Hypothalamus (tissue), 51 donors: ENCODE measurements at regions not wholly inside any gene's neighbourhood (a gene's known extent, or its start where the extent isn't known, plus 50 kb on each side); places are given as distances from the start of the nearest gene placed in this dataset.
A peak's percentile ranks its signal among the peaks of the same experiment; 100 is the strongest.

Experiments
- DNase-seq, 51 donors: peaks; one replicate each; lab custom pipeline; 2025; lab: John Stamatoyannopoulos, UW

DNA sequence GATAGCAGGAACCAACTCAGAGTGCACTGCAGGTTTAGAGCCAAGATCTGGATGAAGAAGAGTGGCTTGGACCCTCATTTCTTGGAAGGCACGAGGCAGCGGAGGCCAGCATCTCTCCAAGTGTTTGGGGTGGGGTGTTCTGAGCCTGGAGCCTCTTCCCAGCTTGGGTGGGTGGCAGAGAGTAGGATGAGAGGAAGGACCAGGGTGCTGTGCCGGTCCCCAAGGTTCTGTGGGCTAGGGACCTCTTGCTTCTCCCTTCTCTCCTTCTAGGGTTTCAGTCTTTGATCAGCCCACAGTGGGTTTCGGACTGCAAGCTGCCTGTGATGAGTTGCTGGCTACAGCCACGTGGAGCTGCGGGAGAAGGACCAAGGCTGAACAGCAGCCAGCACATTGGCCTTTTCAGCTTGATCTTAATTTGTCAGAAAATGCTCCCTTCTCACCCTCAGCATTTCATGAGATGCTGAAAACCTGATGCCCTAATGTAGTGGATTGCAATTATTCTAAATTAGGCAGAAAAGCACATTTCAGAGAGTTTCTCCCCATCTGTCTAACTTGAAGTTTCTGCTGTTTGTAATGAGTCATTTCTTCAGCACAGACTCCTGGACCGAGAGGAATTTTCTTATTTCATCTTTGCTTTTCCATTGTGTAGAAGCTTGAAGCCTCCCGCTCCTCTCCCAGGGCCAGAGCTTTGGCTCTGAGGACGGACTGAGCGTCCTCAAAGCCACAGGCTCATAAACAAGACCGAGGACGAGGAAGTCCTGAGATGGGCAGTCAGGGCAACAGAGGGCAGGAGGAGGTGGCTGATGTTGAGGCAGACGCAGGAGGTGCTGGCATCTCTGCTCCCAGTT, 99.1 kb upstream of the HDAC4 start:
- DNase-seq, result peak in 1 of 51 donors; percentile 10

DNA sequence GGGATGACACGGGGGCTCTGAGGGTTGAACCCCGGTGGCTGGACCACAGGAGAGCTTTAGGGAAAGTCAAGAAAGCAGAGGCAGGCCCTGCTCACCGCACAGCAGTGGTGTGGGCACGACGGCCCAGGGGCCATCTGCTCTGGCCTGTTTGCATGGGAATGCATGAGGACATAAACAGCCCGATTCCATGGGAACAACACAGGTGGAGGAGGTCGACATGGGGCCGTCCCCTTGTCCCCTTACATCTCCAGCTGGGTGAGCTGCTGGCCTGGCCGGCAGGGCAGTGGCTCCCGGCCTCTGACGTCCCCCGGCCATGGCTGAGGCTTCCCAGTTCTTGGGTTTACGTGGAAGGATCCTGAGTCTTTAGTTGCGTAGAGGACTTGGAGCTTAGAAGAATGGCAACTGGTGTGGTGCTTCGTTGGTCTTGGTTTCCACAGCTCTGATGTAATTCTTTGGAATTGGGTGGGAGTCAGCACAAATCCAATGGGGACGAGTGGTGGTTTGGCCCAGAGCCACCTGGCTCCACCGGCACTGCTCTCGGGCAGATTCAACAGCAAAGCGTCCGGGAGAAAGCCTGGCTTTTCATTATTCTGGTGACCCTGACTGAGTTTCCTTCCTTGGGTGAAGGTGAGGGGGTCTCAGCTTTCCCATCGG, 98.3 kb upstream of the HDAC4 start:
- DNase-seq, result no peak

DNA sequence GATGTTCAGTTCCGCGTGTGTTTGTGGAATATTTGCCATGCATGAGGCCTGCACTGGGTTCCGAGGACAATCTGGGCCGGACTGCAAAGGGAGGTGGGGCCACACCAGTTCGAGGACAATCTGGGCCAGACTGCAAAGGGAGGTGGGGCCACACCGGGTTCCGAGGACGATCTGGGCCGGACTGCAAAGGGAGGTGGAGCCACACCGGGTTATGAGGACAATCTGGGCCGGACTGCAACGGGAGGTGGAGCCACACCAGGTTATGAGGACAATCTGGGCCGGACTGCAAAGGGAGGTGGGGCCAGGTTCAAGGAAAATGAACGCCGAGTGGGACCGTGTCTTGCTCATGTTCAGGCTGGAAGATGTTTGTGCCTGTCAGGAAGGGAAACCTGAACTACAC, 97.8 kb upstream of the HDAC4 start:
- no peak for DNase-seq

DNA sequence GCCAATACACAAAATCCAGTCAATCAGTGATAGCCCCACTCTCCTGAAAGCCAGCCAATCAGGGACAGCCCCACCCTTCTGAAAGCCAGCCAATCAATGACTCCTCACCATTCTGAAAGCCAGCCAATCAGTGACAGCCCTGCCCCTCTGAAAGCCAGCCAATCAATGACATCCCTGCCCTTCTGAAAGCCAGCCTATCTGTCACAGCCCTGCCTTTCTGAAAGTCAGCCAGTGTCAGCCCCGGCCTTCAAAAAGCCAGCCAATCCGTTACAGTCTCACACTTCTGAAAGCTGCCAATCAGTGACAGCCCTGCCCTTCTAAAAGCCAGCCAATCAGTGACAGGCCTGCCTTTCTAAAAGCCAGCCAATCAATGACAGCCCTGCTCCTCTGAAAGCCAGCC, 95.9 kb upstream of the HDAC4 start:
- DNase-seq, result peak in 3 of 51 donors; percentile 13 to 34 (median 14)

DNA sequence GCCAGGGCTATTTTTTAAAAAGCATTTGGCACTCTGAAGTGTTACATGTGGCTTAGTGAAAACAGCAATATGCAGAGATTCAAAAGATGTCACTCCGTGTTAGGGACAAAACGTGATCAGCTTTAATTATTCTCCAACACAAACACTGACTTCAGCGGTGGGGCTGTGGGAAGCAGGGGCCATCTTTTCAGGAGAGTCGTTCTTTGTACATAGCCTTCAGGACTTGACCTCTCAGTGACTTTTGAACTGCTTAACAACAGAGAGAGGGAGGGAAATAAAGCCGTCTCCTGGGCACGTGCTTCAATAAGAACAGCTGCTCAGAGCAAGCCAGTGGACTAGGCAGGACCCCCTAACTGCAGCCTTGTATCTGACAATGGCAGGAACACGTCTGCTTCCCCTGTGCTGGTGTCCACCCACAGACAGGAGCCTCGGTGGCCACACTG, 95.0 kb upstream of the HDAC4 start:
- DNase-seq, result peak in 1 of 51 donors; percentile 9

DNA sequence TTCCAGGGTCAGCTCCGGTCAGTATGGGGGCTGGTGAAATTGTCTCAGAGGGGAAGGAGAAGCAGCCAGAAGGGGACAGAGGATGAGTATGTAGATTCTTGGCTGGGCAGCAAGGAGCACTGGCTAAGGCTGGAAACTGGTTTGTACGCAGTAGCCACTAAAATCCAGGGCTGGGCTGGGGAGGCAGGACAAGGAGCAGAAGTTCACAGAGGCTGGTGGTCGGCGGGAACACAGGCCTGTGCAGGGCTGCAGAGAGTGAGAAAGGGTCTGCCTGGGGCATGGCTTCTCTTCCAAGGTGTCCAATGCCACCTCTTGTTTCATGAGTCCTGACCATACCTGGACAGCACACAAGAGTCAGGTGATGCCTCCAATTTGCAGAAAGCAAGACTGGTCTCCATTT, 94.4 kb upstream of the HDAC4 start:
- no peak for DNase-seq

DNA sequence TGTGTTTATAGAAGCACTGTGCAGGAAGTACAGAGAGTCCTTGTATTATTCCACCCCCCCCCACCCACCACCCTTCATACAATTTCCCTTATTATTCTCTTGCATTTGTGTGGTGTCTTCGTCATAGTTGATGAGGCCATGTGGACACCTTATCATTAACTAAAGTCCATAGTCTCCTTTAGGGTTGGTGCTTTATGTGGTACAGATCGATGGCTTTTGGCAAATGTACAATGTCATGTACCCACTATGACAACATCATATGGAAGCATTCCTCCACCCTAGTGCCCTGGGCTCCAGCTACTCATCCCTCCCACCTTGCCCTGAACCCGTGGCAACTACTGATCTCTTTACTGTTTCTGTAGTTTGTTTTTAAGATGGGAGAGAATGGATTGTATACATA, 93.8 kb upstream of the HDAC4 start:
- peak in 1 of 51 donors; percentile 17 for DNase-seq

DNA sequence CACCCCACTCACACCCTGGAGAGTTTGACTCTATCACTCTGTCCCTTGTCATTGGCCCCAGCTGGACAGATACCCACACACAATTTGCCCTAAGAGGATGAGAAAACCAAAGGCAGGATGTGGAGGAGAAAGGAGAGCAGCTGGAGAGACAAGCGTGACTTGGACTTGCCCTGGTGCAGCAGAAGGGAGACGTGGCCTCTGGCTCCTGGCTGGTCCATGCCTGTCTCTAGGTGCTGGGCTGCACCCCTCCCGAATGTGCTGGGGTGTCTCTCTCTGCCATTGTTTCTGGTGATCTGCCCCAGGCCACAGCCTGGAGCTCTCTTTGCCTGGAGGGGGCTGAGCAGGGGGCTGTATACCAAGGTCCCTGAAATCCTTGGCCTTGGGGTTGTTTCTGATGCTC, 88.7 kb upstream of the HDAC4 start:
- DNase-seq, result no peak

DNA sequence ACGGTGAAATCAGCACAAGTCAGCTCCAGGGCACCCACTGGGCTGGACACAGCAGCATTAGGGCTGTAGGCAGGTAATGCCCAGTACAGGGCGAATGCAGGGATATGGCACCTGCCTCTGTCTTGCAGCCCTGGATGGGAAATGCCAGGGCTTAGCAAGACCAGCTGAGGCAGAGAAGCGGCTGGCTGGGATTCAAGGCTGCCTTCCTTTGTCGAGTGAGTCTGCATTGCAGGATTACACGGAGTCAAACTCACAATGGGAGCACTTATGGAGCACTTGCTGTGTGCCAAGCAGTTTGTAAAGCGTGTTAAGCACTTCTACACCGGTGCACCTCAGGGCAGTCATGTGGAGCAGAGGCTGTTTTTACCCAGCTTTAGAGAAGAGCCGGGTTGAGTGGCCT, 87.3 kb upstream of the HDAC4 start:
- DNase-seq, result no peak

DNA sequence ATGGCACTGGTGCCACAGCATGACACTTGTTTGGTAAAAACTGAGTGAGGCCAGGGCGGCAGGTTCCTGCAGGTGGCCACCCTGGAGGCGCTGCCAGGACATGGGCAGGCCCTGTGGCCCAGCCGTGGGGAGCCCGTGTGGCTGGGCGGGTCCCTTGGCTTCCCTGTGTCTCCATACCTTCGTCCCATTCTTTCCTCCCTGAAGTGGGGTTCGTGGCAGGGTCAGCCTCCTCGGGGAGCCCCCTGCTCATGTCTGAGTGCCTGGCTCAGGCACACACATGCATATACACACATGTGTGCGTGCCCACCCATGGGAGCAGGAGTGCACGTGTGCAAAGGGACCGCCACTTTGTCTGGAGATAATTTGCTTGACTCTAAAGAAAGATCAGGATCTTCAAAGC, 86.5 kb upstream of the HDAC4 start:
- DNase-seq, result no peak

DNA sequence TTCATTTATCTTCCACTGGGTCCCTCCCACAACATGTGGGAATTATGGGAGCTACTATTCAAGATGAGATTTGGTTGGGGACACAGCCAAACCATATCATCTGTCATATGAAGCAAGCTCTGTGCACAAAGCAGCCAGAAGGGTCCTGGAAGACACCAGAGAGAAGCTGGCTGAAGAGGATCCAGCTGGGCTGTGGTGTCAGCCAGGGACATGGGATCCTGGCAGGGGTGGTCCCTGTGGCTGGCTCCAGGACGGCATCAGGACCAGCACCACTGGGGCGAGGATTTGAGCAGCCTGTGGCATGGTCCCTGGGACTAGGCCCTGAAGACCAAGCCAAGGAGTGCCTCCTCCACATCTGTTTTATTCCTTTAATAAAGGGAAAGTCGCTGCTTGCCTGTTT, 84.8 kb upstream of the HDAC4 start:
- no peak for DNase-seq

DNA sequence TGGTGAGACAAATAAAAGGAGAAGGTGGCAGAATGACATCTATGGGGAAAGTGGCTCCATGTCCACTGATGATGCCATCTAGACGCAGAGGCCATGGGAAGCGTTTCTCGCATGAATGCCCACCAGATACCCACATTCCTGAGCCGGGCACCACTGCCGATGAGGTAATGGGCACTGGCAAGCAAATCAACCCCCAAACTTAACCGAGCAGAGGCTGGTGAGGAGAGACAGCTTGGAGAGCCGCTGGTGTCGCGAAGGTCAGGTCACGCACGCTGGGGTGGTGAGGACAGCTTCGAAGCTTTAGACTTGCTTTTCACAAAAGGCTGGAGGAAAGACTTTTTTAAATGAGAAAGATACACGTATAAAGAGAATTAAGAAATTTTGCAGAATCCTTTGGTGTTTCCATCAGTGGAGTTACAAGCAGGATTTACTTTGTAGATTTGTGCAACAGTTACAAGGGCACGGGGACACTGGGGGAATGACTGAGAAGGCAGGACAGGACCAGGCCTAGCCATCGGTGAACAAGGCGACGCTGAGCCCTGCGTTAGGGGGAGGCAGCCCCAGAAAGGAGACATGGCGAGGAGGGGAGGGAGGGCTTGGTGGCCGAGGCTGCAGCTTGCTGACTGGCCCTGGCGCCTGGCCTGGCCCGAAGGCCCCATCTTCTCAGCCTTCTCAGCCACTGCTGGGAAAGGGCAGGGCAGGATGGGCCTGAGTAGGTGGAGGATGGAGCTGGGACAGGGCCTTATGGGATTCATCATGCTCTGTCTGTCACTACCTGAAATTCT, 83.9 kb upstream of the HDAC4 start:
- DNase-seq, result no peak

DNA sequence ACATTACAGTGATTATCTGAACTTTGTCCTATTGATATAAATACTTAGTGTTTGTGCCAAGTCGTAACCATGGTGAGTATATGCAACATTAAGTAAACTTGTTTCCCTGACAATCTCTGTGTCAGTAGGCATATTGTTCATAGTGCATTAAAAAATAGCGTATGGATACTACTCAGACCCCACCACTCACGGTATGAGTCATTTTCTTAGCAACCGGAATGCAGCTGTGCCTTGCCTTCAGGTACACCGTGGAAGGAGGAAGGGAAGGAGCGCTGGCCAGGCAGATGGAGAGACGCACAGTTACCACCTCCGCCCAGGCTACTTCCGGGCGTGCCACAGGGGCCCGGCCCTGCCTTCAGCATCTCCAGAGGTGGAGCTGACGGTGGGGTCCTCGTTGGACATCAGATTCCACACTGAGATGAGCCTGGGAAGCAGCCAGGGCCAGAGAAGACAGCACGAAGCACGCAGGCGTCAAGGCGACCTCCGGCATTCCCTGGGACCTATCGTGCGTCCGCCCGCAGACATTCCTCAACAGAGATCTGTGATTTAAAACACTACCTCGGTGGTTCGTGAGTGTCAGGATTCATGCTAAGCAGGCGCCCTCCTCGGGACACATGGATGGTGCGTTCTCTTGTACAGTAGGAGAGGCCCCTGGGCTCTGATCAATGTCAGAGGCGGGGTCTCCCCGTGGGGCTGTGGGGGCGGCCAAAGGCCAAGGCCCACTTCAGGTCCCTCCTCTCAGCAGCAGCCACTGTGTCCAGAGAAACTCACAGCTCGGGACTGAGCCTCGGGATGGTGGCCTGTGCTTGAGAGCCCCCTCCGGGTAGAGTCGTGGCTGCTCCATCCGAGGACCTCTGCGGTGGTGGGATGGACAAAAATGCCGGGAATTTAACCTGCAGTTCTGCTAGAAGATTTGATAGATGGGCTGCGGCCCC, 82.2 kb upstream of the HDAC4 start:
- DNase-seq, result no peak

DNA sequence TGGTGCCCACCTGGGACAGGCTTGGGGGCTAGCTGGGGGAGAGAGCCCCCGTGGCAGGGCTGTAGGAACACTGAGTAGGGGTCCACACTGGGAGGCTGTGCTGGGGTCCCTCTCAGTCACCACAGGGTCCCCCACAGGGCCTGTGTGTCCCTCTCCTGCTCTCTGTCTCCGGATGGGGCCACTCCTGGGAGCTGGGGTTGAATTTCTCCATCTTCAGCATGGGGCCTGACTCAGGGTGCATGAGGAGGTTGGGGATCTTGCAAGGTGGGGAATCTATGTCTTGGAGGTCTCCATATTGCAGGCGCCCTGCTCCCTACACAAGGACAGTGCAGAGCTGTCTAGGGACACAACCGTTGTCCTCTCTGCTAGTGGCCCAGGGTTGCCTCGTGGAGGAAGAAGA, 78.7 kb upstream of the HDAC4 start:
- no peak for DNase-seq

DNA sequence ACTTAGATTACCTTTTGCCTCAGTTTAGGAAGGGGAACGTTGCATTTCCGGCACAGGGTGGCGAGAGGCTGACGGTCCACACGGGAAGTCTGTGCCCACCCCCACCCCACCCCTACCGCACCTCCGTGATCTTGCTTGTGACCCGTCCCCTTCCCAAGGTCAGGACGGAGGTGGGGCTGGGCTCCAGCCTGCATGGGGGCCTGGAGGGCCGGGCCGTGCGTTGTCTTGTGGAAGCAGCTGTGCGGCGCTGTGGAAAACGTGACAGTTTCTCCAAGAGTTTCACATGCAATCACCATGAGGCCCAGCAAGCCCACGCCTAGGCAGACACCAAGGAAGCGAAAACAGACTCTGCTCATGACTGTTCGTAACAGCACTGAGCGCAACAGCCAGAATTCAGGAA, 76.8 kb upstream of the HDAC4 start:
- no peak for DNase-seq

DNA sequence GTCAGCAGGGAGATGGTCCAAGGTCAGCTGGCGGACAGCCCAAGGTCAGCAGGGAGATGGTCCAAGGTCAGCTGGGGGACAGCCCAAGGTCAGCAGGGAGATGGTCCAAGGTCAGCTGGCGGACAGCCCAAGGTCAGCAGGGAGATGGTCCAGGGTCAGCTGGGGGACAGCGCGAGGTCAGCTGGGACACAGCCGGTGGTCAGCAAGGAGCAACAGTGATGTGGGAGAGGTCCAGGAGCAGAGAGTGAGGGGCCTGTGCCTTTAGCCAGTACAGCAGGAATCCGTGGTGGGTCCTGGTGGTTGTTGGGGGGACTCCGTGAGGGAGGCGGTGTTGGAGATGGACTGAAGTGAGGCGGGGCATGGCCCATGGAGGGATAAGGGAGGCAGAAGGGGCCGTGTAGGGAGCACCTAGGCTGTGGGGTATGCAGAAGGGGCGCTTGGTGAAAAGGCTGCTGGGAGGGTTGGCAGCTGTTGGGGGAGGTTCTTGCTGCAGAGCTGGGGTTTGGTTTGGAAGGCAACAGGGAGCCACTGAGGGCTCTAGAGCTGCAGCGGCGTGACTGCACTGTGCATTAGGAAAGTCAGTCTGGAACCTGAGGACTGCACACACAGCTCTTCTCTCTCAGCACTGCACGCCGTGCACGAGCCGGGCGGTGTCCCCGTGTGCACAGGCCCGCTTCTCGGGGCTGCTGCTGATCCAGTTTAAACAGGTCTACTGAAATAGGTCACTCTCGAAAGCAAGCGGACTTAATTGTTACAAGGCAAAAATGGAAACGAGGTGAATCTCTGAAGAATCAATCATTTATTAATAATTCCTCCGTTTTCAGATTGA, 76.2 kb upstream of the HDAC4 start:
- DNase-seq, result no peak

DNA sequence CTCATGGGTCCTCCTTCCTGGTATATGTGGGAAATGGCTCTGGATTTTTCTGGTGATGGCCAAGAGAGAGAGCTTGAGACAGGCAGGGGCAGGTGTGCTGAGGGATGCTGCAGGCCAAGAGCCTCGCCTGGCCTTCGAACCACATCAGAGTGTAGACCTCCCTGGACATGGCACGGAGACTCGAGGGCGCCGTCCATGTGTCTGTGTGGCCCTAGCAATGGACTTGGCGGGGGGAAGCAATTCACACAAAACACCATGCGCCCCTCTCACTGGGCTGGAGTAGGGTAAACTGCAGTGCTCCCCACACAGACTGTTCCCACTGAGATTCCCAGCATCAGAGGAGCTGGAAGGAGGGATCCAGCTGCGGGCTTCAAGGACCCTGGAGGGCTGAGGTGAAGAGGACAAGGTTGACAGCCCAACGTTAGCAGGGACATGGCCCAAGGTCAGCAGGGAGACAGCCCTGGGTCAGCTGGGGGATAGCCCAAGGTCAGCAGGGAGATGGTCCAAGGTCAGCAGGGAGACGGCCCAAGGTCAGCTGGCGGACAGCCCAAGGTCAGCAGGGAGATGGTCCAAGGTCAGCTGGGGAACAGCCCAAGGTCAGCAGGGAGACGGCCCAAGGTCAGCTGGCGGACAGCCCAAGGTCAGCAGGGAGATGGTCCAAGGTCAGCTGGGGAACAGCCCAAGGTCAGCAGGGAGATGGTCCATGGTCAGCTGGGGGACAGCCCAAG, 75.4 kb upstream of the HDAC4 start:
- DNase-seq, result no peak

DNA sequence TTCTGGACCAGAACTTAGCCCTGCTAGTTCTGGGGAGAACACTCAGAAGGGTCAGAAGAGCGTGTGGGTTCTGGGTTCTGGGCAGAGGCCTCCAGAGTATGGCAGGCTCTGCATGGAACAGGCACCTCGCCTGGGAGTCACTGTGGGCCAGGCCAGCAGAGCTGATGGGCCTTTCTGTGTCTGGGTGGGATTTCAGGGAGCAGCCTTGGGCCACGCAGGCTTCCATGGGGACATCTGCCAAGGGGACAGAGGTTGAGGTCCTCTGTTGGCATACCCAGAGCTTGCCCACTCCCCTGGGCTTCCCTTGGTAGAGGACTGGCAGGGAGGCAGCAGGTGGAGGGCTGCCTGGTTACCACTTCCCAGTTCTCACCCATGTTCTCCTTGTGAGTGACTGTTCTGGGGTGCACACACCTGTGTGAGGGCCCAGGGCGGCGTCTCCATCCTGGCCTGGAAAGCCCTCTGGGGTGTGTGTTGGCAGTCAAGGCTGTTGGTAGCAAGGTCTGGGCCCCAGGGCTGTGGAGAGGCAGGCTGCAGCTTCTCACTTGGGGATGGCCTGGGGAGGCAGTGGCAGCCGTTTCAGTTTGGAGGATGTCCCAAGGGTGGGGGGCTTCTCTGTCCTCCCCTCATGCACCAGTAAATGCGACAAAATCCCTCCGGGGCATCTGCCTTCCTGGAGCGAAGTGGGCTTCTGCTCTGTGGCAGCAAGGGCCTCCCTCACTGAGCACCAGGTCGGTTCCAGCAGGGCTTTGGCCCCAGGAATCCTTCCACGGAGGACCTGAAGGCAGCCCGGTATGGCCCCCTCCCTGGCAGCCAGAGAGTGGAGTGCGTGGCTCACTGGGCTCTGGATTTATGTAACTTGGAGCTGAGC, 74.6 kb upstream of the HDAC4 start:
- no peak for DNase-seq
